ENCODE measurements at regions not wholly inside any gene's neighbourhood (a gene's known extent, or its start where the extent isn't known, plus 50 kb on each side); places are given as distances from the start of the nearest gene placed in this dataset.

GRCh38 chr11:112814168-112814567, 147.1 kb upstream of the NCAM1 start:
- H3K36me3 Mint-ChIP-seq (ENCODE audit: low read depth): no peaks in the 10 kb centered on the region
- no peak for ATAC-seq (ENCODE audit: low read depth)
- H3K27me3 Mint-ChIP-seq: no peaks in the 10 kb centered on the region
- H3K9me3 Mint-ChIP-seq: peaks cover 5% of the 10 kb centered on the region
- H3K4me3 Mint-ChIP-seq: no peak overlapping the region
- H3K4me1 Mint-ChIP-seq: no peaks in the 10 kb centered on the region
- no peak for TF ChIP-seq CTCF (IDR thresholded peaks at IDR 0.05)
- no peak overlapping the region for H3K27ac Mint-ChIP-seq
- POLR2A ChIA-PET: no interaction called here
- no peak for DNase-seq
- CTCF ChIA-PET: no interaction called here
- intact Hi-C loops (cut with micrococcal nuclease): no loop called here

GRCh38 chr11:112817376-112817775, 143.8 kb upstream of the NCAM1 start:
- intact Hi-C loops (cut with micrococcal nuclease): no loop called here

GRCh38 chr11:112822478-112823274, 138.5 kb upstream of the NCAM1 start:
- ATAC-seq (ENCODE audit: low read depth) (no peak), DNase-seq (no peak)
- H3K27ac Mint-ChIP-seq: no peak overlapping the region
- no peaks in the 10 kb centered on the region for H3K36me3 Mint-ChIP-seq (ENCODE audit: low read depth)
- H3K4me1 Mint-ChIP-seq: no peaks in the 10 kb centered on the region
- no peaks in the 10 kb centered on the region for H3K9me3 Mint-ChIP-seq
- CTCF ChIA-PET: no interaction called here
- TF ChIP-seq CTCF (IDR thresholded peaks at IDR 0.05): no peak
- H3K4me3 Mint-ChIP-seq: no peak overlapping the region
- intact Hi-C loops (cut with micrococcal nuclease): no loop called here
- H3K27me3 Mint-ChIP-seq: peaks cover 3% of the 10 kb centered on the region
- POLR2A ChIA-PET: no interaction called here

More at GRCh38 chr11:112817376-112817775, 143.8 kb upstream of the NCAM1 start:
- H3K9me3 Mint-ChIP-seq: peaks cover 3% of the 10 kb centered on the region
- POLR2A ChIA-PET: no interaction called here
- ATAC-seq (ENCODE audit: low read depth) (no peak), DNase-seq (no peak)
- H3K36me3 Mint-ChIP-seq (ENCODE audit: low read depth): no peaks in the 10 kb centered on the region
- no peak overlapping the region for H3K27ac Mint-ChIP-seq
- peaks cover 3% of the 10 kb centered on the region for H3K27me3 Mint-ChIP-seq
- TF ChIP-seq CTCF (IDR thresholded peaks at IDR 0.05): no peak
- H3K4me3 Mint-ChIP-seq: no peak overlapping the region
- H3K4me1 Mint-ChIP-seq: no peaks in the 10 kb centered on the region
- CTCF ChIA-PET: no interaction called here

GRCh38 chr11:112826026-112826425, 135.2 kb upstream of the NCAM1 start:
- POLR2A ChIA-PET: no interaction called here
- CTCF ChIA-PET: no interaction called here

GRCh38 chr11:112826788-112827187, 134.4 kb upstream of the NCAM1 start:
- ATAC-seq (ENCODE audit: low read depth) (no peak), DNase-seq (no peak)
- no peaks in the 10 kb centered on the region for H3K9me3 Mint-ChIP-seq
- POLR2A ChIA-PET: no interaction called here
- no peak for TF ChIP-seq CTCF (IDR thresholded peaks at IDR 0.05)
- CTCF ChIA-PET: no interaction called here
- H3K36me3 Mint-ChIP-seq (ENCODE audit: low read depth): no peaks in the 10 kb centered on the region
- H3K27ac Mint-ChIP-seq: no peak overlapping the region
- intact Hi-C loops (cut with micrococcal nuclease): no loop called here
- H3K4me1 Mint-ChIP-seq: no peaks in the 10 kb centered on the region
- no peaks in the 10 kb centered on the region for H3K27me3 Mint-ChIP-seq
- no peak overlapping the region for H3K4me3 Mint-ChIP-seq

More at GRCh38 chr11:112826026-112826425, 135.2 kb upstream of the NCAM1 start:
- TF ChIP-seq CTCF (IDR thresholded peaks at IDR 0.05): no peak
- Mint-ChIP-seq H3K4me3 (no peak overlapping the region), H3K27me3 (no peaks in the 10 kb centered on the region), H3K36me3 (ENCODE audit: low read depth) (no peaks in the 10 kb centered on the region), H3K4me1 (no peaks in the 10 kb centered on the region), H3K27ac (no peak overlapping the region), H3K9me3 (no peaks in the 10 kb centered on the region)
- no peak for ATAC-seq (ENCODE audit: low read depth)
- intact Hi-C loops (cut with micrococcal nuclease): no loop called here
- no peak for DNase-seq

All from activated B cell treated with CpG ODN at 0.5 μM for 24 hours (primary cell).